ENCODE measurements at regions not wholly inside any gene's neighbourhood (a gene's known extent, or its start where the extent isn't known, plus 50 kb on each side); places are given as distances from the start of the nearest gene placed in this dataset.

DNA sequence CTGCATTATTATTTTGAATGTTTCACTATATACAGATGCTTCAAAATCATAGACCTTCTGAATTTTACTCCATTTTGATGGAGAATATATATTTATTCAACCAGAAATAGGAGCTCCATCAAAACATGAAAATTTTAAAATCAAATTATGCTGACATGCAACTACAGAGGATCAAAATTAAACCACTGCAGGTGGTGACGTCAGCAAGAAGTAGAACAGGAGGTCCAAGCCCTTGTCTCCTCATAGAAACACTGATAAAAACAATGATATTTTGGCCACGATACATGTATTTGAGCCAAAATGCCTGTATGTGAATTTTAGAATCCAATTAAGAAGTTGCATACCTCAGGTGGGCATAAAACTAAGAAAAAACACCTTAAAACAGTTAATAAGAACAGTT, 236.6 kb upstream of the FBXL7 start:
- ATAC-seq (no peak), DNase-seq (no peak)
- no peaks in the 10 kb centered on the region for H3K4me1 ChIP-seq
- no peak overlapping the region for H3K27ac ChIP-seq
- H3K4me3 ChIP-seq, result no peak overlapping the region
- no peaks in the 10 kb centered on the region for H3K36me3 ChIP-seq
- no peaks in the 10 kb centered on the region for H3K27me3 ChIP-seq
- intact Hi-C loops (cut with DNase I), result no loop called here
- peaks cover 0 to 7% of the 10 kb centered on the region in 2 donors for H3K9me3 ChIP-seq
- TF ChIP-seq CTCF (IDR thresholded peaks at IDR 0.05), result no peak

DNA sequence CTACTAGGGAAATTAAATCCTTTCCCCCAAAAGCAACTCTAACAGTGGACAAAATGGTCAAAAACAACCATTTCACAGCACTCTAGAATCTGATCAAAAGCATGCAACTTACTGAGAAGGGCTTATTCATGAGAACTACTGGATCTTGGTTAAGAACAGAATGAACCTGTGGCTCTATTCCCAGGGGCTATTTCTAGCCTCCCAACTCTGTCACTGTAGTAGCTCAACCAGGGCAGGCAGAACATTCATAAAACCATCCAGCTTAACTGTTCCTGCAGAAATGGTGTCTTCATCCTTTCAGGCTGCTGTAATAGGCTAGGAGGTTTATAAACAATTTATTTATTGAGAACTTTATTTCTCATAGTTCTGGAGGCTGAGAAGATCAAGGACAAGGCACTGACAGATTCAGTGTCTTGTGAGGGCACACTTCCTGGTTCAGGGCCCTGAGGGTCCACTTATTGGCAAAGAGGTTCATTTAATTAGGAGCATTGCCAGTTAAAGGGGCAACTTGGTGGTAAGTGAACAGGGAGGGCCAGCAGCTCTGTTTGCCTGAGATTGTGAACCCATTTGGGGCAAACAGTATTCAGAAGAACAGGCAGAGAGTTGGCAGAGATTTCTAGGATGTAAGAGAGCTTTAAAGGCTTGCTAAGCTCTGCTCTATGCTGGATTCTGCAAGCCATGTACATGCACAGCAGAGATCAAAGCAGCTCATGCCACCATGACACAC, 238.5 kb upstream of the FBXL7 start:
- Histone ChIP-seq H3K9me3 (no peaks in the 10 kb centered on the region), H3K4me1 (no peaks in the 10 kb centered on the region), H3K36me3 (no peaks in the 10 kb centered on the region), H3K4me3 (no peak overlapping the region), H3K27ac (no peak overlapping the region), H3K27me3 (no peaks in the 10 kb centered on the region)
- DNase-seq (no peak), ATAC-seq (no peak)
- no peak for TF ChIP-seq CTCF (IDR thresholded peaks at IDR 0.05)
- intact Hi-C loops (cut with DNase I), result no loop called here

- intact Hi-C loops (cut with DNase I), result no loop called here
- no peaks in the 10 kb centered on the region for H3K9me3 ChIP-seq
- no peaks in the 10 kb centered on the region for H3K36me3 ChIP-seq
- DNase-seq (peak in 2 of 4 donors; percentile 69 to 74), ATAC-seq (no peak)
- no peaks in the 10 kb centered on the region for H3K4me1 ChIP-seq
- H3K27me3 ChIP-seq, result no peaks in the 10 kb centered on the region
- TF ChIP-seq CTCF (IDR thresholded peaks at IDR 0.05), result no peak
- no peak overlapping the region for H3K4me3 ChIP-seq
- H3K27ac ChIP-seq, result no peak overlapping the region
Measured at GRCh38 chr5:15260356-15261268, 239.4 kb upstream of the FBXL7 start.

DNA sequence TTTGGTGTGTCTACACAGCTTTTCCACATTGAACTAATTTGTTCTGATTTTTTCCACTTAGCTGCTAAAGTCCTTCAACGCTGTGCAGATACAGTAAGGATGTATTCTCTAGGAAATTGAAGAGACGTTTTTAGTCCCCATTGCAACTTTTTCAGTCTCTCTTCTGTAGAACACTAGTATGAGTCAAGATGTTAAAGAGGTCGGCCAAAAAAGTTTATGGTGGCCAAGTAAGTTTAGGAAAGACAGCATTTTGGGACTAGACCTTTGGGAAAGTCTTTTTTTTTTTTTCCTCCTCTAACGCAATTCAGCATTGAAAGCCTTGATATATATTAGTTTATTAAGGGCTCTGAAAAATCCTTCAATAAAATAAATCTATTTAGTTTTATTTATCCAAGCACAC, 243.5 kb upstream of the FBXL7 start:
- Histone ChIP-seq H3K4me3 (no peak overlapping the region), H3K36me3 (no peaks in the 10 kb centered on the region), H3K4me1 (no peaks in the 10 kb centered on the region), H3K27me3 (no peaks in the 10 kb centered on the region), H3K27ac (no peak overlapping the region), H3K9me3 (no peaks in the 10 kb centered on the region)
- ATAC-seq, result no peak
- TF ChIP-seq CTCF (IDR thresholded peaks at IDR 0.05), result no peak
- intact Hi-C loops (cut with DNase I), result no loop called here
- DNase-seq, result no peak

- H3K4me3 ChIP-seq, result no peak overlapping the region
- intact Hi-C loops (cut with DNase I), result no loop called here
- H3K36me3 ChIP-seq, result no peaks in the 10 kb centered on the region
- no peaks in the 10 kb centered on the region for H3K4me1 ChIP-seq
- no peaks in the 10 kb centered on the region for H3K27me3 ChIP-seq
- DNase-seq, result peak in 2 of 4 donors; percentile 56 to 82
- TF ChIP-seq CTCF (IDR thresholded peaks at IDR 0.05), result no peak
- no peak for ATAC-seq
- H3K27ac ChIP-seq, result no peak overlapping the region
- no peaks in the 10 kb centered on the region for H3K9me3 ChIP-seq
Measured at GRCh38 chr5:15255576-15255975, 244.4 kb upstream of the FBXL7 start.

Data from left lung (tissue), 4 donors.